ENCODE measurements at regions not wholly inside any gene's neighbourhood (a gene's known extent, or its start where the extent isn't known, plus 50 kb on each side); places are given as distances from the start of the nearest gene placed in this dataset.

DNA sequence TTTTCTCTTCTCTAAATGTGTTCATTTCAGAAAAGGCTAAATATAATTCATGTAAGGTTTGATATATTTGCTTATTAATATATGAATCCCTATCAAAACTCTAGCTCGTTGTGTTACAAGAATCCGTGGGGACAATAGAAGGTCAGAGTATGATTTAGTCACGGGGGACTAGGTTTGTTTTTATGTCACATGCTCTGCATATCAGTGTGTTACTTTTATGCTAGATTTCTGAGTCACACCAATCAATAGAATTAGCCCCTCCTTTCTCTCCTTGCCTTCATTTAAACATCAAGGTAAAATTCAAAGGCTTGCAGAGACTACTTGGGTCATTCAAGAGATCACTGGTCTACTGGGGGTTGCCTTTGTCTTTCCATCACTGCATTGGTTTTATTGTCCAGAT is 636.1 kb downstream of the NR2F2 start:
- intact Hi-C loops (cut with DNase I; ENCODE audit: low total_unique reads) = no loop called here
- WGBS, 2 donors = 75 to 78% methylated on average over 3 of the region's 3 CpGs
- TF ChIP-seq POLR2A (IDR thresholded peaks at IDR 0.05) = no peak
- TF ChIP-seq, protein P1, sequence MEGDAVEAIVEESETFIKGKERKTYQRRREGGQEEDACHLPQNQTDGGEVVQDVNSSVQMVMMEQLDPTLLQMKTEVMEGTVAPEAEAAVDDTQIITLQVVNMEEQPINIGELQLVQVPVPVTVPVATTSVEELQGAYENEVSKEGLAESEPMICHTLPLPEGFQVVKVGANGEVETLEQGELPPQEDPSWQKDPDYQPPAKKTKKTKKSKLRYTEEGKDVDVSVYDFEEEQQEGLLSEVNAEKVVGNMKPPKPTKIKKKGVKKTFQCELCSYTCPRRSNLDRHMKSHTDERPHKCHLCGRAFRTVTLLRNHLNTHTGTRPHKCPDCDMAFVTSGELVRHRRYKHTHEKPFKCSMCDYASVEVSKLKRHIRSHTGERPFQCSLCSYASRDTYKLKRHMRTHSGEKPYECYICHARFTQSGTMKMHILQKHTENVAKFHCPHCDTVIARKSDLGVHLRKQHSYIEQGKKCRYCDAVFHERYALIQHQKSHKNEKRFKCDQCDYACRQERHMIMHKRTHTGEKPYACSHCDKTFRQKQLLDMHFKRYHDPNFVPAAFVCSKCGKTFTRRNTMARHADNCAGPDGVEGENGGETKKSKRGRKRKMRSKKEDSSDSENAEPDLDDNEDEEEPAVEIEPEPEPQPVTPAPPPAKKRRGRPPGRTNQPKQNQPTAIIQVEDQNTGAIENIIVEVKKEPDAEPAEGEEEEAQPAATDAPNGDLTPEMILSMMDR (IDR thresholded peaks at IDR 0.05) = no peak
- H3K4me3 ChIP-seq (ENCODE audit: low read depth, poor library complexity, severe bottlenecking) = no peak overlapping the region
- DNase-seq (ENCODE audit: low spot score in 2 of 2) = no peak

DNA sequence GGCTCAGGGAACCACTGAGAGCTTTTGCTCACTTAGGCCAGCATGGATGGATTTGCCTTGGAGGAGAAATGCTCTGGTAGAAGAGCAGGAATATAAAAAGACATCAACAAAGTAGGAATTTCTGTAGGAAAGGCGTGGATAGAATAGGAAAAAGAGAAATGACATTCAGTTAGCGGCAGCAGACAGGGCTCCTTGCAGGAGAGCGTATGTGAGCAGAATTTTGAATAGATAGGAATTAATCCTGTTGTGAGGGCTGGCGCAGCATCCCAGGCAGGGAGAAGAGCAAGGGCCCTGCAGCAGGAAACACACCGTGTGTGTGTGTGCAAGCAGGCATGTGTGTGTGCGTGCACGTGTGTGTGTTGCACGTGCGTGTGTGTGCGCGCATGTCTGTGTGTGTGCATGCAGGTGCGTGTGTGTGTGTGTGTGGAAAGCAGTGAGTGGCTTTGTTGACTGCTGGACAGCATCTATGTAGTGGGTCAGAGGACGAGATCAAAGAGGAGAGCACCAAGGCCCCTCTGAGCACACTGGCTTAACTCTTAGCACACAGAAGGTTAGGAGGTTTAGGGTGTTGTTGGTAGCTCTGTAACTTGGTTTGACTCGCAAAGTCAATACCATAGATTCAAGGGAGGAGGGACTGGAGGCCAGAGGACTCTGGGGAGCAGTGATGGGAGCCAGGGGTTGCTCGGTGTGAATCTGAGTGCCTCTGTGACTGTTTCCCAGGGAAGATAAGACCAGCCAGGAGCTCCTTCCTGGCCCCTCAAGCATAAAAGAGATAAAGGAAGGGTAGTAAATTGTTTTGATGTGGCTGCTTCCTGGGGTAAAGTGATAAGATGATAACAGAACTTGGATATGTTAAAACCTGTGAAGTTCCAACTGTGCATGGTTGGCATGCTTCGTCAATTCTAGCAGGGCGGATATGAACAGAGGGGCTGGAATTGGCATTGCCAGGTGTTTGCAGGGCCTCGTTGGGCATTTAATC is 639.5 kb downstream of the NR2F2 start:
- intact Hi-C loops (cut with DNase I; ENCODE audit: low total_unique reads) = no loop called here
- 66 to 68% methylated on average over 18 of the region's 18 CpGs for WGBS, 2 donors

DNA sequence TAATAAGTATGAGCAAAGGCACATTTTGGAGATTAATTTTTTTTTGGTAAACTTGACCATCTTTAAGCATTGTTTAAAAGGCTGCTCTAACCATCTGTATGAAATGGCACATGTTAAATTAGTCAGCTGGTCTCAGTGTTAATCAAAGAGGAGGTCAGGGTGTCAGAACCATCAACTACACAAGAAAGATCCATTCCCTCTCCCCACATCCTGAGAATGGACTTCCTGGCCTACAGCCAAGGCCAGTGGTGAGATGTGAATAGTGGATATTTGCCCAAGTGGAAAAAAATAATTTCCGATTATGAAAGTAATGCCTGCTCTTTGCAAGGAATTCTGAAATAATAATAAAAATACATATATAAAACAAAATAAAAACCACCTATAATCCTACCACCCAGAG is 641.7 kb downstream of the NR2F2 start:
- WGBS, 2 donors = 33 to 61% methylated on average over 1 of the region's 1 CpG
- no peak for DNase-seq (ENCODE audit: low spot score in 2 of 2)

More for the DNA sequence above, 639.5 kb downstream of the NR2F2 start:
- no peak for TF ChIP-seq POLR2A (IDR thresholded peaks at IDR 0.05)
- TF ChIP-seq, protein P1 (IDR thresholded peaks at IDR 0.05) = no peak
- DNase-seq (ENCODE audit: low spot score in 2 of 2) = no peak
- H3K4me3 ChIP-seq (ENCODE audit: low read depth, poor library complexity, severe bottlenecking) = no peak overlapping the region

DNA sequence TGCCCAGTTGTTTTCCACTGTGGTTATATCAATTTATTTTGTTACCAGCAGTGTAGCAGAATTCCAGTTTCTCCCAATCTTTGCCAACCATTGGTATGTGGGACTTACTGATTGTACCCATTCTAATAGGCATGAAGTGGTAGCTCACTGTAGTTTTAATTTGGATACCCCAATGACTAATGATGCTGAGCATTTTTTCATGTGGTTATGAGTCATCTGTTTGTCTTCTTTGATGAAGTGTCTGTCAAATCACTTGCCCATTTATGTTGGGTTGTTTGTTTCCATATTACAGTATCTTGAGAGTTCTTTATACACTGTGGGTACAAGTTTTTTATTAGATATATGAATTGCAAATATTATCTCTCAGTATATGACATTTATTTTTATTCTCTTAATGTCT is 644.3 kb downstream of the NR2F2 start:
- intact Hi-C loops (cut with DNase I; ENCODE audit: low total_unique reads) = no loop called here
- TF ChIP-seq POLR2A (IDR thresholded peaks at IDR 0.05) = no peak
- TF ChIP-seq, protein P1 (IDR thresholded peaks at IDR 0.05) = no peak
- no peak overlapping the region for H3K4me3 ChIP-seq (ENCODE audit: low read depth, poor library complexity, severe bottlenecking)
- no peak for DNase-seq (ENCODE audit: low spot score in 2 of 2)

More for the DNA sequence above, 641.7 kb downstream of the NR2F2 start:
- H3K4me3 ChIP-seq (ENCODE audit: low read depth, poor library complexity, severe bottlenecking) = no peak overlapping the region
- intact Hi-C loops (cut with DNase I; ENCODE audit: low total_unique reads) = no loop called here
- no peak for TF ChIP-seq POLR2A (IDR thresholded peaks at IDR 0.05)
- TF ChIP-seq, protein P1 (IDR thresholded peaks at IDR 0.05) = no peak

DNA sequence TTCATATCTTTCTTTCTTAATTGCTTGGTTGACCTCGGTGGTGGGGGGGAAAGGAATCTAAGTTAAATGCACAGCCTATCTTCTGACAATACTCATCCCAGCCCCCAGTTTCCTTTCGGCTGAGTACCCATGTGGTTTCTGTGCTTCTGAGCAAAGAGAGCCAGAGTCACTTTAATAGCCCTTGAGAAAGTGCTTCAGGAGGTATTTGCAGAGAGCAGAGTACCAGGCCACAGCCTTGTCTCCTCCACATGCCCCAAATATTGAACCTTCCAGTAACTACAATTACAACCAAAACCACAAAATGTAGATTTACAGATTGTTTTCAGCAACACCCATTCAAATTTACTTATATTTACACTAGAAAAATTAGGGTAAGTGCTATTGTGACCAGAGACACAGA is 647.4 kb downstream of the NR2F2 start:
- 58 to 68% methylated on average over 2 of the region's 2 CpGs for WGBS, 2 donors

More for the DNA sequence above, 647.4 kb downstream of the NR2F2 start:
- TF ChIP-seq, protein P1 (IDR thresholded peaks at IDR 0.05) = no peak
- no peak for TF ChIP-seq POLR2A (IDR thresholded peaks at IDR 0.05)
- H3K4me3 ChIP-seq (ENCODE audit: low read depth, poor library complexity, severe bottlenecking) = no peak overlapping the region
- intact Hi-C loops (cut with DNase I; ENCODE audit: low total_unique reads) = no loop called here
- no peak for DNase-seq (ENCODE audit: low spot score in 2 of 2)
